ENCODE measurements at regions not wholly inside any gene's neighbourhood (a gene's known extent, or its start where the extent isn't known, plus 50 kb on each side); places are given as distances from the start of the nearest gene placed in this dataset.

- DNase-seq (ENCODE audit: low read depth), result no peak
- TF ChIP-seq POLR2A (IDR thresholded peaks at IDR 0.05; ENCODE audit: extremely low read depth, insufficient read length) (no peak), MAX (IDR thresholded peaks at IDR 0.05; ENCODE audit: low read depth, low read length) (no peak), CTCF (IDR thresholded peaks at IDR 0.05; ENCODE audit: low read depth, low read length) (no peak), MYC (IDR thresholded peaks at IDR 0.05; ENCODE audit: low read depth, low read length) (no peak)
- H3K4me3 ChIP-seq (ENCODE audit: low read depth, low read length), result no peak overlapping the region
Measured at GRCh38 chr4:162787120-162787519, 379.6 kb downstream of the NAF1 start.

- TF ChIP-seq MYC (IDR thresholded peaks at IDR 0.05; ENCODE audit: low read depth, low read length), result no peak
- no peak for TF ChIP-seq POLR2A (IDR thresholded peaks at IDR 0.05; ENCODE audit: extremely low read depth, insufficient read length)
- no peak for TF ChIP-seq MAX (IDR thresholded peaks at IDR 0.05; ENCODE audit: low read depth, low read length)
- TF ChIP-seq CTCF (IDR thresholded peaks at IDR 0.05; ENCODE audit: low read depth, low read length), result no peak
- DNase-seq (ENCODE audit: low read depth), result no peak
- H3K4me3 ChIP-seq (ENCODE audit: low read depth, low read length), result no peak overlapping the region
Measured at GRCh38 chr4:162782778-162783525, 383.7 kb downstream of the NAF1 start.

GRCh38 chr4:162782096-162782777 lies 384.5 kb downstream of the NAF1 start:
- H3K4me3 ChIP-seq (ENCODE audit: low read depth, low read length), result no peak overlapping the region
- TF ChIP-seq POLR2A (IDR thresholded peaks at IDR 0.05; ENCODE audit: extremely low read depth, insufficient read length) (no peak), CTCF (IDR thresholded peaks at IDR 0.05; ENCODE audit: low read depth, low read length) (no peak), MYC (IDR thresholded peaks at IDR 0.05; ENCODE audit: low read depth, low read length) (no peak), MAX (IDR thresholded peaks at IDR 0.05; ENCODE audit: low read depth, low read length) (no peak)
- DNase-seq (ENCODE audit: low read depth), result no peak

GRCh38 chr4:162770761-162771490 lies 395.8 kb downstream of the NAF1 start:
- no peak overlapping the region for H3K4me3 ChIP-seq (ENCODE audit: low read depth, low read length)
- DNase-seq (ENCODE audit: low read depth), result no peak

More at GRCh38 chr4:162770761-162771490, 395.8 kb downstream of the NAF1 start:
- TF ChIP-seq MYC (IDR thresholded peaks at IDR 0.05; ENCODE audit: low read depth, low read length), result no peak
- no peak for TF ChIP-seq POLR2A (IDR thresholded peaks at IDR 0.05; ENCODE audit: extremely low read depth, insufficient read length)
- TF ChIP-seq CTCF (IDR thresholded peaks at IDR 0.05; ENCODE audit: low read depth, low read length), result no peak
- no peak for TF ChIP-seq MAX (IDR thresholded peaks at IDR 0.05; ENCODE audit: low read depth, low read length)

All from NB4 (cell line).